Hepatic stellate cell (primary cell): ENCODE measurements at regions not wholly inside any gene's neighbourhood (a gene's known extent, or its start where the extent isn't known, plus 50 kb on each side); places are given as distances from the start of the nearest gene placed in this dataset.
A peak's percentile ranks its signal among the peaks of the same experiment; 100 is the strongest.

Source experiments
- DNase-seq: peaks from one replicate; pipeline ENCODE4 v3.0.0; 2011; ENCODE audit warnings: low spot score

GRCh38 chr4:110959041-110959643, 336.3 kb upstream of the PITX2 start:
- no peak for DNase-seq

- DNase-seq: no peak
These were observed 338.2 kb upstream of the PITX2 start for GRCh38 chr4:110961066-110961465.

GRCh38 chr4:110962616-110963015, 339.7 kb upstream of the PITX2 start:
- no peak for DNase-seq

- no peak for DNase-seq
These were observed 340.9 kb upstream of the PITX2 start for GRCh38 chr4:110963662-110964280.

- no peak for DNase-seq
These were observed 345.1 kb upstream of the PITX2 start for GRCh38 chr4:110967936-110968335.

GRCh38 chr4:110970642-110971041, 347.8 kb upstream of the PITX2 start:
- peak; percentile 3 for DNase-seq

- DNase-seq: no peak
These were observed 352.5 kb upstream of the PITX2 start for GRCh38 chr4:110975338-110975737.

GRCh38 chr4:110977554-110977953, 354.7 kb upstream of the PITX2 start:
- no peak for DNase-seq

- no peak for DNase-seq
These were observed 355.9 kb upstream of the PITX2 start for GRCh38 chr4:110978761-110979160.

GRCh38 chr4:110982486-110982885, 359.6 kb upstream of the PITX2 start:
- no peak for DNase-seq

- DNase-seq: no peak
These were observed 365.8 kb upstream of the PITX2 start for GRCh38 chr4:110988722-110989121.

- no peak for DNase-seq
These were observed 366.2 kb upstream of the PITX2 start for GRCh38 chr4:110989125-110989524.

GRCh38 chr4:110994781-110995180, 371.9 kb upstream of the PITX2 start:
- DNase-seq: no peak

GRCh38 chr4:110998320-110998719, 375.4 kb upstream of the PITX2 start:
- no peak for DNase-seq

GRCh38 chr4:111011458-111011857, 388.6 kb upstream of the PITX2 start:
- no peak for DNase-seq

- DNase-seq: no peak
These were observed 391.0 kb upstream of the PITX2 start for GRCh38 chr4:111013846-111014245.

GRCh38 chr4:111014537-111014936, 391.7 kb upstream of the PITX2 start:
- DNase-seq: no peak

- no peak for DNase-seq
These were observed 393.5 kb upstream of the PITX2 start for GRCh38 chr4:111016416-111016815.

GRCh38 chr4:111018216-111018615, 395.3 kb upstream of the PITX2 start:
- no peak for DNase-seq

GRCh38 chr4:111020476-111020875, 397.6 kb upstream of the PITX2 start:
- DNase-seq: no peak

GRCh38 chr4:111020961-111021360, 398.1 kb upstream of the PITX2 start:
- DNase-seq: no peak

GRCh38 chr4:111022758-111023157, 399.9 kb upstream of the PITX2 start:
- DNase-seq: no peak

GRCh38 chr4:111027526-111027925, 404.6 kb upstream of the PITX2 start:
- DNase-seq: no peak

GRCh38 chr4:111028795-111029194, 405.9 kb upstream of the PITX2 start:
- DNase-seq: no peak
